ENCODE measurements at regions not wholly inside any gene's neighbourhood (a gene's known extent, or its start where the extent isn't known, plus 50 kb on each side); places are given as distances from the start of the nearest gene placed in this dataset.

DNA sequence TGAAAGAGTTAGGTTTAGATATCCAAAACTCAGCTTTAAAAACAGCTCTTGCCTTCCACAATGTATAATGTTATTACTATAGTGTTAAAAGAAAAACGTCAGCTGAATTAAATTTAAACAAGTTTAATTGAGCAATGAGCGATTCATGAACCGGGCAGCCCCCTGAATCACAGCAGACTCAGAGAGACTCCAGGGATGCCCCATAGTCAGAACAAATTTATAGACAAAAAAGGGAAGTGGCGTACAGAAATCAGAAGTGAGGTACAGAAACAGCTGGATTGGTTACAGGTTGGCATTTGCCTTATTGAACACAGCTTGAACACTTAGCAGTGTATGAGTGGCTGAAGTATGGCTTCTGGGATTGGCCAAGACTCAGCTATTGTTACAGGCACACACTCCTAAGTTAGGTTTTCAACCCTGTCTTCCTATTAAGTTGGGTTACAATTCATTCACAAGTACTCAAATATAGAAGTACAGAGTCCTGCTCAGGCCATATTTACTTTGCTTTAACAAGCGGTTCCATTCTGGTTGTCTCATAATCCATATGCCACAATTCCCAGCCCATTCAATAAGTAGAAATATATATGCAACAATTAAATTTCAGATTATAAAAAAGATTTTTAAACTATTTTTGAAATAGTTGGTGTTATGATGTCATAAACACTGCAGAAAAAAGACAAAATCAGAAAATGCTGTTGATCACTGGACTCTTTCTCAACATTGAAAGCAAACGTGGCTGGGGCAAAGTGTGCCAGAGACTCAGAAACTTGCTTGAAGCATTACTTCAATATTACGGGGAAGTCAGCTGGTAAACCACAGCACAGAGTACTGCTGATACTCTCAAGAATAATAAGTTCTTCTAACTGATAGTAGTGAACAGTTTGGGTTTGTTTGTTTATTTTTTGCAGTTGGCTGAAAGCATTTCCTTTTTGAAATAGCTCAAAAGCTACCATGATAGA is 459.7 kb downstream of the RAB28 start:
- TF ChIP-seq FOSL2 (IDR thresholded peaks at IDR 0.05; ENCODE audit: borderline replicate concordance, low read depth): no peak
- no peak for TF ChIP-seq GATA2 (CRISPR knock-in tag; IDR thresholded peaks at IDR 0.05)
- TF ChIP-seq, protein P1, sequence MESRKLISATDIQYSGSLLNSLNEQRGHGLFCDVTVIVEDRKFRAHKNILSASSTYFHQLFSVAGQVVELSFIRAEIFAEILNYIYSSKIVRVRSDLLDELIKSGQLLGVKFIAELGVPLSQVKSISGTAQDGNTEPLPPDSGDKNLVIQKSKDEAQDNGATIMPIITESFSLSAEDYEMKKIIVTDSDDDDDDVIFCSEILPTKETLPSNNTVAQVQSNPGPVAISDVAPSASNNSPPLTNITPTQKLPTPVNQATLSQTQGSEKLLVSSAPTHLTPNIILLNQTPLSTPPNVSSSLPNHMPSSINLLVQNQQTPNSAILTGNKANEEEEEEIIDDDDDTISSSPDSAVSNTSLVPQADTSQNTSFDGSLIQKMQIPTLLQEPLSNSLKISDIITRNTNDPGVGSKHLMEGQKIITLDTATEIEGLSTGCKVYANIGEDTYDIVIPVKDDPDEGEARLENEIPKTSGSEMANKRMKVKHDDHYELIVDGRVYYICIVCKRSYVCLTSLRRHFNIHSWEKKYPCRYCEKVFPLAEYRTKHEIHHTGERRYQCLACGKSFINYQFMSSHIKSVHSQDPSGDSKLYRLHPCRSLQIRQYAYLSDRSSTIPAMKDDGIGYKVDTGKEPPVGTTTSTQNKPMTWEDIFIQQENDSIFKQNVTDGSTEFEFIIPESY (IDR thresholded peaks at IDR 0.05; ENCODE audit: borderline replicate concordance, low read depth): no peak
- TF ChIP-seq, protein P2, sequence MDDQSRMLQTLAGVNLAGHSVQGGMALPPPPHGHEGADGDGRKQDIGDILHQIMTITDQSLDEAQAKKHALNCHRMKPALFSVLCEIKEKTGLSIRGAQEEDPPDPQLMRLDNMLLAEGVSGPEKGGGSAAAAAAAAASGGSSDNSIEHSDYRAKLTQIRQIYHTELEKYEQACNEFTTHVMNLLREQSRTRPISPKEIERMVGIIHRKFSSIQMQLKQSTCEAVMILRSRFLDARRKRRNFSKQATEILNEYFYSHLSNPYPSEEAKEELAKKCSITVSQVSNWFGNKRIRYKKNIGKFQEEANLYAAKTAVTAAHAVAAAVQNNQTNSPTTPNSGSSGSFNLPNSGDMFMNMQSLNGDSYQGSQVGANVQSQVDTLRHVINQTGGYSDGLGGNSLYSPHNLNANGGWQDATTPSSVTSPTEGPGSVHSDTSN (IDR thresholded peaks at IDR 0.05): no peak
- TF ChIP-seq RFX5 (IDR thresholded peaks at IDR 0.05; ENCODE audit: low read length): no peak
- TF ChIP-seq, protein P3, sequence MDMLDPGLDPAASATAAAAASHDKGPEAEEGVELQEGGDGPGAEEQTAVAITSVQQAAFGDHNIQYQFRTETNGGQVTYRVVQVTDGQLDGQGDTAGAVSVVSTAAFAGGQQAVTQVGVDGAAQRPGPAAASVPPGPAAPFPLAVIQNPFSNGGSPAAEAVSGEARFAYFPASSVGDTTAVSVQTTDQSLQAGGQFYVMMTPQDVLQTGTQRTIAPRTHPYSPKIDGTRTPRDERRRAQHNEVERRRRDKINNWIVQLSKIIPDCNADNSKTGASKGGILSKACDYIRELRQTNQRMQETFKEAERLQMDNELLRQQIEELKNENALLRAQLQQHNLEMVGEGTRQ (IDR thresholded peaks at IDR 0.05; ENCODE audit: borderline replicate concordance, low read depth, low read length): no peak
- TF ChIP-seq RXRA (IDR thresholded peaks at IDR 0.05; ENCODE audit: borderline replicate concordance, low read depth): no peak
- TF ChIP-seq SMC3 (IDR thresholded peaks at IDR 0.05; ENCODE audit: low read depth, low read length): no peak
- no peak for TF ChIP-seq YY1 (IDR thresholded peaks at IDR 0.05; ENCODE audit: low read depth)
- no peak for TF ChIP-seq SIN3A (IDR thresholded peaks at IDR 0.05; ENCODE audit: borderline replicate concordance, low read depth, low read length)
- TF ChIP-seq, protein P4, sequence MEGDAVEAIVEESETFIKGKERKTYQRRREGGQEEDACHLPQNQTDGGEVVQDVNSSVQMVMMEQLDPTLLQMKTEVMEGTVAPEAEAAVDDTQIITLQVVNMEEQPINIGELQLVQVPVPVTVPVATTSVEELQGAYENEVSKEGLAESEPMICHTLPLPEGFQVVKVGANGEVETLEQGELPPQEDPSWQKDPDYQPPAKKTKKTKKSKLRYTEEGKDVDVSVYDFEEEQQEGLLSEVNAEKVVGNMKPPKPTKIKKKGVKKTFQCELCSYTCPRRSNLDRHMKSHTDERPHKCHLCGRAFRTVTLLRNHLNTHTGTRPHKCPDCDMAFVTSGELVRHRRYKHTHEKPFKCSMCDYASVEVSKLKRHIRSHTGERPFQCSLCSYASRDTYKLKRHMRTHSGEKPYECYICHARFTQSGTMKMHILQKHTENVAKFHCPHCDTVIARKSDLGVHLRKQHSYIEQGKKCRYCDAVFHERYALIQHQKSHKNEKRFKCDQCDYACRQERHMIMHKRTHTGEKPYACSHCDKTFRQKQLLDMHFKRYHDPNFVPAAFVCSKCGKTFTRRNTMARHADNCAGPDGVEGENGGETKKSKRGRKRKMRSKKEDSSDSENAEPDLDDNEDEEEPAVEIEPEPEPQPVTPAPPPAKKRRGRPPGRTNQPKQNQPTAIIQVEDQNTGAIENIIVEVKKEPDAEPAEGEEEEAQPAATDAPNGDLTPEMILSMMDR (IDR thresholded peaks at IDR 0.05): no peak
- no peak for TF ChIP-seq TAF1 (IDR thresholded peaks at IDR 0.05; ENCODE audit: borderline replicate concordance, low read depth, low read length)
- TF ChIP-seq EZH2phosphoT487 (IDR thresholded peaks at IDR 0.05; ENCODE audit: borderline replicate concordance, low read depth): no peak
- TF ChIP-seq FOXJ3 (CRISPR knock-in tag; IDR thresholded peaks at IDR 0.05): no peak
- no peak for TF ChIP-seq JUND (IDR thresholded peaks at IDR 0.05)
- no peak for TF ChIP-seq TCF12 (IDR thresholded peaks at IDR 0.05)
- no peak for TF ChIP-seq MXI1 (IDR thresholded peaks at IDR 0.05; ENCODE audit: low read depth, low read length)
- no peak for TF ChIP-seq MEF2A (IDR thresholded peaks at IDR 0.05; ENCODE audit: borderline replicate concordance, low read depth)
- TF ChIP-seq FOXM1 (IDR thresholded peaks at IDR 0.05; ENCODE audit: low read depth): no peak
- H3K79me2 ChIP-seq (ENCODE audit: insufficient read depth): no peaks in the 10 kb centered on the region

More for the DNA sequence above, 459.7 kb downstream of the RAB28 start:
- Histone ChIP-seq H3K4me1 (ENCODE audit: control insufficient read depth in 1 of 2, insufficient read depth in 2 of 2, low read depth in 1 of 2, low read length in 1 of 2) (no peaks in the 10 kb centered on the region), H3K4me2 (no peak overlapping the region), H3K27me3 (ENCODE audit: insufficient read depth) (no peaks in the 10 kb centered on the region), H3K27ac (ENCODE audit: low read depth in 2 of 2, low read length in 1 of 2) (no peak overlapping the region), H3K9me2 (no peaks in the 10 kb centered on the region), H4K20me1 (ENCODE audit: insufficient read depth) (no peaks in the 10 kb centered on the region), H2AFZ (ENCODE audit: low read depth) (no peak overlapping the region), H3F3A (replicated peaks; ENCODE audit: insufficient read depth) (no peaks in the 10 kb centered on the region), H3K36me3 (replicated peaks in 1 of 2; ENCODE audit: control insufficient read depth in 1 of 2, insufficient read depth in 2 of 2, low read length in 1 of 2) (no peaks in the 10 kb centered on the region), H3K9me3 (no peaks in the 10 kb centered on the region), H3K9ac (no peak overlapping the region), H3K4me3 (ENCODE audit: low read depth in 2 of 2, low read length in 1 of 2) (no peak overlapping the region)
- CTCF ChIA-PET: no interaction called here
- no peak for DNase-seq
- POLR2A ChIA-PET: interaction anchor here (0.7 kb wide), 1 partner anchor 20 kb away, joined by 3 read pairs; no protein-coding TSS in a partner anchor
- WGBS (ENCODE audit: low lambda C conversion rate): 32% methylated on average over 7 of the region's 7 CpGs
